Gastrocnemius medialis (tissue), 4 donors: ENCODE measurements at regions not wholly inside any gene's neighbourhood (a gene's known extent, or its start where the extent isn't known, plus 50 kb on each side); places are given as distances from the start of the nearest gene placed in this dataset.

Experiments
- POLR2A ChIP-seq, 2 donors: fragments of 450-650 bp; IDR thresholded peaks; one replicate each; pipeline ENCODE4 v1.6.1; 2017; ENCODE audit warnings: antibody characterized with exemption in 2 of 2, mild to moderate bottlenecking in 2 of 2, moderate library complexity in 2 of 2
- TF ChIP-seq, protein P1 (sequence below), 5 experiments: fragments of 450-650 bp in 3 of 5; fragments of 200-600 bp in 2 of 5; sonication (generic) in 2 of 5; IDR thresholded peaks in 4 of 5; conservative IDR thresholded peaks in 1 of 5; 1 replicate in 4 of 5; 2 replicates in 1 of 5; pipeline ENCODE4 v1.5.1; 2016 to 2019; ENCODE audit warnings: antibody characterized with exemption in 5 of 5, mild to moderate bottlenecking in 3 of 5, moderate library complexity in 3 of 5

DNA sequence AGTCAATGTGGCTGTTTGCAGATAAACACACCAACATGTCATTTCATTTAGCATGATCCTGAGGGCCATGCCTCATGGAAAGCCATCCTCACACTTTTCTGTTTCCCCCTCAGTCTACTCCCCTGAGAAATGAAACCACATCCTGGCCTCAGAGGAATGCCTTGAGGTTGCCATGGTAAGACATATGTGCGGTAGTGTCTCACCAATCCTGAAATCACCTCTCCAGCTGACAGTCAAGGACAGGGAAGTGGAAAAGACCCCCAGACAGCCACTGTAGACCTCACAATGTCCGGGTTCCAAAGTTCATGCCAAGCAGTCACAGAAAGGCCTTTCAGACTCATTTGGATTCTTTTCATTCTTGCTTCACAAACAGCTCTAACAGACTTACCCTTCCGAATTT, 175.2 kb upstream of the PKDCC start:
- TF ChIP-seq, protein P1, sequence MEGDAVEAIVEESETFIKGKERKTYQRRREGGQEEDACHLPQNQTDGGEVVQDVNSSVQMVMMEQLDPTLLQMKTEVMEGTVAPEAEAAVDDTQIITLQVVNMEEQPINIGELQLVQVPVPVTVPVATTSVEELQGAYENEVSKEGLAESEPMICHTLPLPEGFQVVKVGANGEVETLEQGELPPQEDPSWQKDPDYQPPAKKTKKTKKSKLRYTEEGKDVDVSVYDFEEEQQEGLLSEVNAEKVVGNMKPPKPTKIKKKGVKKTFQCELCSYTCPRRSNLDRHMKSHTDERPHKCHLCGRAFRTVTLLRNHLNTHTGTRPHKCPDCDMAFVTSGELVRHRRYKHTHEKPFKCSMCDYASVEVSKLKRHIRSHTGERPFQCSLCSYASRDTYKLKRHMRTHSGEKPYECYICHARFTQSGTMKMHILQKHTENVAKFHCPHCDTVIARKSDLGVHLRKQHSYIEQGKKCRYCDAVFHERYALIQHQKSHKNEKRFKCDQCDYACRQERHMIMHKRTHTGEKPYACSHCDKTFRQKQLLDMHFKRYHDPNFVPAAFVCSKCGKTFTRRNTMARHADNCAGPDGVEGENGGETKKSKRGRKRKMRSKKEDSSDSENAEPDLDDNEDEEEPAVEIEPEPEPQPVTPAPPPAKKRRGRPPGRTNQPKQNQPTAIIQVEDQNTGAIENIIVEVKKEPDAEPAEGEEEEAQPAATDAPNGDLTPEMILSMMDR (IDR thresholded peaks at IDR 0.05 in 4 of 5, conservative IDR thresholded peaks at IDR 0.05 in 1 of 5), result no peak
- TF ChIP-seq POLR2A (IDR thresholded peaks at IDR 0.05), result no peak
